ENCODE measurements at regions not wholly inside any gene's neighbourhood (a gene's known extent, or its start where the extent isn't known, plus 50 kb on each side); places are given as distances from the start of the nearest gene placed in this dataset.
"Not testable (repeated sequence)": the region's sequence is repeated elsewhere in the genome, so short reads cannot be mapped to it uniquely, and the experiment has no call there.

GRCh38 chr7:69067397-69067796 is 530.9 kb upstream of the AUTS2 start:
- Histone ChIP-seq H3K36me3 (no peaks in the 10 kb centered on the region), H3K27ac (no peak overlapping the region), H3K9me3 (no peaks in the 10 kb centered on the region), H3K27me3 (no peaks in the 10 kb centered on the region), H3K4me3 (replicated peaks in 1 of 3) (no peak overlapping the region), H3K4me1 (no peaks in the 10 kb centered on the region)
- WGBS, 2 donors, result 30 to 36% methylated on average over 3 of the region's 3 CpGs
- DNase-seq, result peak; percentile 55 to 59
- TF ChIP-seq CTCF (IDR thresholded peaks at IDR 0.05), result peak in 5 of 6 experiments; percentile 15 to 55 (median 33)
- TF ChIP-seq POLR2A (IDR thresholded peaks at IDR 0.05), result no peak
- intact Hi-C loops (cut with DNase I), result no loop called here

GRCh38 chr7:69070476-69070875 is 527.8 kb upstream of the AUTS2 start:
- Histone ChIP-seq H3K9me3 (no peaks in the 10 kb centered on the region), H3K36me3 (no peaks in the 10 kb centered on the region), H3K4me1 (no peaks in the 10 kb centered on the region), H3K27ac (no peak overlapping the region), H3K4me3 (replicated peaks in 1 of 3) (no peak overlapping the region), H3K27me3 (no peaks in the 10 kb centered on the region)
- 93 to 95% methylated on average over 3 of the region's 3 CpGs for WGBS, 2 donors
- DNase-seq, result no peak
- TF ChIP-seq CTCF (IDR thresholded peaks at IDR 0.05), result no peak
- intact Hi-C loops (cut with DNase I), result no loop called here

- Histone ChIP-seq H3K27ac (peak overlapping the region in 1 of 3 donors; percentile 12), H3K4me1 (peaks cover 14 to 29% of the 10 kb centered on the region in 2 donors), H3K27me3 (no peaks in the 10 kb centered on the region), H3K36me3 (no peaks in the 10 kb centered on the region), H3K9me3 (no peaks in the 10 kb centered on the region), H3K4me3 (replicated peaks in 1 of 3) (no peak overlapping the region)
- intact Hi-C loops (cut with DNase I), result no loop called here
- 60 to 66% methylated on average over 4 of the region's 4 CpGs for WGBS, 2 donors
- DNase-seq, result peak; percentile 37 to 44
- TF ChIP-seq POLR2A (IDR thresholded peaks at IDR 0.05) (no peak), CTCF (IDR thresholded peaks at IDR 0.05) (no peak)
Observed at GRCh38 chr7:69076566-69076965, 521.7 kb upstream of the AUTS2 start.

- H3K9me3 ChIP-seq, result no peaks in the 10 kb centered on the region
- no peaks in the 10 kb centered on the region for H3K27me3 ChIP-seq
- TF ChIP-seq POLR2A (IDR thresholded peaks at IDR 0.05) (no peak), CTCF (IDR thresholded peaks at IDR 0.05) (no peak)
- 43 to 49% methylated on average over 9 of the region's 9 CpGs for WGBS, 2 donors
- H3K4me3 ChIP-seq (replicated peaks in 1 of 3), result no peak overlapping the region
- peaks cover 14 to 29% of the 10 kb centered on the region in 2 donors for H3K4me1 ChIP-seq
- peak overlapping the region; percentile 19 to 52 (median 48) for H3K27ac ChIP-seq
- peak; percentile 86 for DNase-seq
- H3K36me3 ChIP-seq, result no peaks in the 10 kb centered on the region
- intact Hi-C loops (cut with DNase I), result no loop called here
Observed at GRCh38 chr7:69078997-69079769, 519.1 kb upstream of the AUTS2 start.

- H3K27ac ChIP-seq; H3K9me3 ChIP-seq; intact Hi-C loops (cut with DNase I); H3K36me3 ChIP-seq; H3K27me3 ChIP-seq; H3K4me3 ChIP-seq (replicated peaks in 1 of 3); DNase-seq; H3K4me1 ChIP-seq: not testable (repeated sequence)
- WGBS, 2 donors, result 94 to 96% methylated on average over 2 of the region's 2 CpGs
Observed at GRCh38 chr7:69087281-69087680, 511.0 kb upstream of the AUTS2 start.
